ENCODE measurements at regions not wholly inside any gene's neighbourhood (a gene's known extent, or its start where the extent isn't known, plus 50 kb on each side); places are given as distances from the start of the nearest gene placed in this dataset.

GRCh38 chr7:88700725-88701124, 58.8 kb upstream of the ZNF804B start:
- intact Hi-C loops (cut with DNase I), result no loop called here
- no peak for DNase-seq

GRCh38 chr7:88694207-88694606, 65.3 kb upstream of the ZNF804B start:
- DNase-seq, result no peak

DNA sequence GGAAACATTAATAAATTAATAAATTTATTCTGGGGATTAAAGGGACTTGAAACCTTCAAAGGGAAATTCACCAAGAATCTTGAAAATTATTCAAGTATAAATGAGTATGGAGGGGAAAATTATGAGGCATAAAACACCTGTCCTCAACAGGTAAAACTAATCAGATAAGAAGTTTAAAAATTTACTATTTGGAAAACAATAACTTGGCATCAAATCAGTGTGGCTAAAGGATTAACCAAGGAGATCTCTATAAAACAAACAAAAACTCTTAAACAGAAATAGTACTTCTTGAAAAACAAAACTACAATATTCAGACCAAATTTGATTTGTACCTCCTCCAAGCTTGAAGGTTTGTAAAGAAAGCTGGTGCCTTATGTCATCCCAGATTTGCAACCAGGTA, 66.4 kb upstream of the ZNF804B start:
- intact Hi-C loops (cut with DNase I), result no loop called here

More at GRCh38 chr7:88694207-88694606, 65.3 kb upstream of the ZNF804B start:
- intact Hi-C loops (cut with DNase I), result no loop called here

GRCh38 chr7:88692493-88692892, 67.0 kb upstream of the ZNF804B start:
- intact Hi-C loops (cut with DNase I), result no loop called here
- no peak for DNase-seq

More for the DNA sequence above, 66.4 kb upstream of the ZNF804B start:
- no peak for DNase-seq

- no peak for DNase-seq
- intact Hi-C loops (cut with DNase I), result no loop called here
Observed at GRCh38 chr7:88689821-88690220, 69.7 kb upstream of the ZNF804B start.

GRCh38 chr7:88688222-88688621, 71.3 kb upstream of the ZNF804B start:
- intact Hi-C loops (cut with DNase I), result no loop called here

GRCh38 chr7:88686468-88687229, 72.9 kb upstream of the ZNF804B start:
- DNase-seq, result peak in 3 of 10 donors; percentile 42 to 75 (median 69)
- intact Hi-C loops (cut with DNase I), result no loop called here

More at GRCh38 chr7:88688222-88688621, 71.3 kb upstream of the ZNF804B start:
- DNase-seq, result no peak

- intact Hi-C loops (cut with DNase I), result no loop called here
- no peak for DNase-seq
Observed at GRCh38 chr7:88681682-88682081, 77.8 kb upstream of the ZNF804B start.

GRCh38 chr7:88670536-88670935, 89.0 kb upstream of the ZNF804B start:
- intact Hi-C loops (cut with DNase I), result no loop called here
- DNase-seq, result no peak

GRCh38 chr7:88669913-88670312, 89.6 kb upstream of the ZNF804B start:
- no peak for DNase-seq
- intact Hi-C loops (cut with DNase I), result no loop called here

DNA sequence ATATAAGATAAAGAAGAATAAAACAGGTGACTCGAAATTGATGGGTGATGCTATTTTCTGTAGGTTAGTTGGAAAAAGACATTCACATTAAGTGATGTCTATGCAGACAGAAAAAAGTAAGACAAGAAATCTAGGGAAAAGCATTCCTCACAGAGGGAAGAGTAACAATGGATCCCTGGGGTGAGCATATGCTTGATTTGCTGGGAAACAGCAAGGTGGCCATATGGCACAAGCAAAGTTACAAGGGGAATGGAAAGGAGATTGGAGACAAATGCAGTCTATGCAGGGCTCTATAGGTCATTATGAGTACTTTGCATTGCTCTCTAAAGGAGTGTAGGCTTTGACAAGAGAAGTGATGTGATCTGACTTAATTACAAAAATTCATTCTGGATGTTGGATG, 90.9 kb upstream of the ZNF804B start:
- DNase-seq, result no peak
- intact Hi-C loops (cut with DNase I), result no loop called here

DNA sequence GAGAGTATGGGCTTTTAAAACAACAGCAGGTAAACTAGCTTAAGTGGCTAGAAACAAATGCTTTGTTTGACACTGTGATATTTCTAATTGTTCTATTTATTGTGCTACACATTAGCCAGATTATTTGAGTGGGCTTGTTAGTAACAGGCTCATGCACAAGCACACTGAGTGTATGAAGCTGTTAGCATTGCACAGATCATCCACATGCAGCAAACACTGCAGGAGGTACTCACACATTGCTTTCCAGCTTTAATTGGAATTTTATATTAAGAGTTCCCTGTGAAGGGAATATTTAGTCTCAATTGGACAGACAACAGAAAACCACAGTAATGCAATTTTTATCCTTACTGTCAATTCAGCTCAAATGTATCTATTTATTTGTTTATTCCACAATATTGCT, 92.9 kb upstream of the ZNF804B start:
- intact Hi-C loops (cut with DNase I), result no loop called here

GRCh38 chr7:88665892-88666514, 93.5 kb upstream of the ZNF804B start:
- intact Hi-C loops (cut with DNase I), result no loop called here
- no peak for DNase-seq

More for the DNA sequence above, 92.9 kb upstream of the ZNF804B start:
- no peak for DNase-seq

GRCh38 chr7:88664630-88665233, 94.8 kb upstream of the ZNF804B start:
- no peak for DNase-seq
- intact Hi-C loops (cut with DNase I), result no loop called here

DNA sequence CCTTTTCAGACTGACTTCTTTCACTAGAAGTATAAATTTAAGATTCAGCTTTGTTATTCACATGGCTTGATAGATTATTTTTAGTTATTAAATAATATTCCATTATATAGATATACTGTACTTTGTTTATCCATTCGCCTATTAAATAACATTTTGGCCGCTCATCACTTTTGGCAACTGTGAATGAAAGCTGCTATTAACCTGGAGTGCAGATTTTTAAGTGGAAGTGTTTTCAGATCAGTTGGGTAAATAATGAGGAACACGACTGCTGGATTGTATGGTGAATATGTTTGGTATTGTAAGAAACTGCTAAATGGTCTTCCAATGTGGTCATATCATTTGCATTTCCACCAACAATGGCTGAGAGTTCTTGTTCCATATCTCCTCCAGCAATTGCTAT, 97.6 kb upstream of the ZNF804B start:
- intact Hi-C loops (cut with DNase I), result no loop called here
- no peak for DNase-seq

DNA sequence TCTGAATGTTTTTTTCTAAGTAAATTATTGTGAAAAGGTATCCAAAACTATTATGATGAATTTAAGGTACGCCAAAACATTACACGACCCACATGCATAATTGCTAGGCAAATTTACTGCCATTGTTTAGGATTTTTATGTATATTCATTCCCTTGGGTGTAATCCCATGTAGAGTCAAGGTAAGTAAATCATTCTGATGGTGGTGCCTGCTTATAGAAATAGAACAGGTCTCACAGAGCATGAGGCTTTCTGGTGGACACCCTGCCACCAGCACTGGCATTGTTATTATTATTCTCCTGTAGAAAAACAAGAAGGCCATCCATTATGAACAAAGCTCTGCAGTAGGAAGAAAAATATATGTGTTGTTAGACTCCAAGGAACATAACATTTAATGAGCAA, 111.7 kb upstream of the ZNF804B start:
- no peak for DNase-seq
- intact Hi-C loops (cut with DNase I), result no loop called here

DNA sequence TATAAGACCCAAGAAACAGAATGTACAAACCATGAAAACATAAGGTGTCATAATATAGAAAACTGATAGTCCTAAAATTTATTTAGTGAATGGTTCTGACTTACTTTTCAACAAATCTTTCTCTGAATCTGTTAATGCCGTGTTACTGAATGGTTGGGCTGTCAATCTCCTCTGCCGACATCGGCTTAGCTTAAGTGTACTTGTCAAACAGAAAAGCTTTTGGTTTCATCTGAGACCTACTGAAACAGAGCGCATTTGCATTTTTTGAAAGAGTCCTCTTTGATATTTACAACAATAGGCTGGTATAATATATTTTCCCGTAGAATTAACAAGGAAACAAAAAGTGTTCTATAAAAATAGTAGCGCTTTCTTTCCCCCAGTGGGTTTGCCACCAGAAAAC, 120.9 kb upstream of the ZNF804B start:
- no peak for DNase-seq
- intact Hi-C loops (cut with DNase I), result no loop called here

DNA sequence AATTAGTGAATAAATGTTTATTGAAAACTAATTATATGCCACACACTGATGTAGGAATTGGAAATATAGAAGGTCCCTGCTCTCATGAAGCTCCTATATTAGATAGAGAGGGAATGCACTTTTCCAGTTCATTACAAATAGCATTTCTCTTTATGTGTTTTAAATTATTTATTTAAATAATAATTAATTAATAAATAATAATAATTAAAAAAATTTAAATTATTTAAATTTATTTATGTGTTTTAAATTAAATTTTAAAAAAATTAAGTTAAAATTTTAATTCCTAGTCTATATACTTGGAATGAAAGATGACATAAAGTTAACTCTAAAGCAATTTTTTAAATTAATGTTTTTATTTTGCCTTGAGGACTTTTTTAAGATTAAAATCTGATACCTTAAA, 121.7 kb upstream of the ZNF804B start:
- intact Hi-C loops (cut with DNase I), result no loop called here
- no peak for DNase-seq

GRCh38 chr7:88635149-88635548, 124.4 kb upstream of the ZNF804B start:
- DNase-seq, result no peak
- intact Hi-C loops (cut with DNase I), result no loop called here

GRCh38 chr7:88629559-88629958, 129.9 kb upstream of the ZNF804B start:
- intact Hi-C loops (cut with DNase I), result no loop called here
- DNase-seq, result no peak

DNA sequence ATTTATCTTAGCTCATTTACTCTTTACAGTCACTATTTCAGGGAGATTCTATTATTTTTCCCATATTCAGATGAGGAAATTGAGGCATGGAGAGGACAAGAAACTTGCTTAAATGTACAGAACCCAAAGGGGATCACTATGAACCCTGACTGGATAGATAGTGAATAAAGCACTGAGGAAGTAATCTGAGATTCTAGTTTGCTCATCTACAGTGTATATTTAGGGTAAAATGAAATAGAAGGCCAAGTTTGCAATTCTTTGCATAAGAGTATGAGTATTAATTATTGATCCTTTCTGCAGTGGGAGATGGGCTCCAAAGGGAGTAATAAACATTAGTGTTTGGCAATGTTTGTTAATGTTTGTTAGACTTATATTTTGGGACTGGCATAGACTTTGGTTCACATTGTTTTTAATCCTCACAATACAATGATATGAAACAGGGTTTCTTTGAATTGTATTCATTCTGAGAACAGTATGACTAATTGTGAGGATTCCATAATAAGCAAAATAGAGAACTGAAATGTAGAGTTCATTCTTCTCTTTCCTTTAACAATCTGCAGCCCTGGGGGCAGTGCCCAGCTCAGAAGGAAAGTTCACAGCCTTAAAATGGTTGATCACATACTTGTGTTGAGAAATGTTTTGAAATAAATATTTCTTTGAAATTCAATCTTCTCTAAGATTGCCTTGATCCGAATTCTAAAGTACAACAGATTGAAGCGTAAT, 131.0 kb upstream of the ZNF804B start:
- no peak for DNase-seq
- intact Hi-C loops (cut with DNase I), result no loop called here

All from posterior cingulate gyrus (tissue), 11 donors.